Embryonic facial prominence (tissue), 1 donor: ENCODE measurements at regions not wholly inside any gene's neighbourhood (a gene's known extent, or its start where the extent isn't known, plus 50 kb on each side); places are given as distances from the start of the nearest gene placed in this dataset.

ENCODE experiments used
- DNase-seq: peaks from one replicate; pipeline ENCODE4 v3.0.0-alpha.2; 2016; ENCODE audit errors: extremely low spot score

DNA sequence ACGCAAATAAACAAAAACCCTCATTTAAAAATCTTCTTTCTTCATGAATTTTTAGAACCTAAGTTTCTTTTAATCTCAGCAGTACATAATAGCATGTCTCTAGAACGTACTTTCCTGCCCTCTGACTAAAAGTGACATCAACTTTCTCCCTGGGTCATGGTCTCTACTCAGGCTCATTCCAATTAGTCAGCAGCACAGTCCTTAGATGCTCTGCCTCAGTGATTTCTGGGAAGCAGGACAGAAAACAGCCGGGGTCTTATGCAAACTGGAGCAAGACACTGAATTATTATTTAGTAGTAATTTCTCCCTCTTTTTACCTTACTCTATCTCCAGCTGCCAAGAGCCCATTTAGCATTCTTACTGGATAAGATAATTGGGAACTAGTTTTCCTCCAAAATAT is 365.2 kb downstream of the TUSC7 start:
- no peak for DNase-seq

GRCh38 chr3:117079997-117080396 is 370.4 kb downstream of the TUSC7 start:
- DNase-seq, result no peak

DNA sequence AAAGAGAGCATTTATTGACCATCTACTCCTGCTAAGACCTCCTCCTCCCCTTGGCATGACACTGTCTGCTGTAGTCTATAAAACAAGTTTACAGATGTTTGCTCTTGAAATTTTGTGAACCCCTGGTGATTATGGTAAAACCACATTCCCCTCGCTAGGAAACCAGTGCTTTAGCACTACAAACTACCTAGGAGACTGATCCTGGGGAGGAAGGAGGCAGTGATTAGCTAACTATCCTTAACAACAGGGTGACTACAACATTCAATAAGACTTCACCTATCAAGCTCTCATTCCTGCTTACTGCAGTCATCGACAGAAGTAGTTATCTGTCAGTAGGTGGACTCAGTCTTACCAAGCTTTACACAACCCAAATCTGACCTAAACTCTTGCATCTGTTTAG is 371.3 kb downstream of the TUSC7 start:
- DNase-seq, result no peak

DNA sequence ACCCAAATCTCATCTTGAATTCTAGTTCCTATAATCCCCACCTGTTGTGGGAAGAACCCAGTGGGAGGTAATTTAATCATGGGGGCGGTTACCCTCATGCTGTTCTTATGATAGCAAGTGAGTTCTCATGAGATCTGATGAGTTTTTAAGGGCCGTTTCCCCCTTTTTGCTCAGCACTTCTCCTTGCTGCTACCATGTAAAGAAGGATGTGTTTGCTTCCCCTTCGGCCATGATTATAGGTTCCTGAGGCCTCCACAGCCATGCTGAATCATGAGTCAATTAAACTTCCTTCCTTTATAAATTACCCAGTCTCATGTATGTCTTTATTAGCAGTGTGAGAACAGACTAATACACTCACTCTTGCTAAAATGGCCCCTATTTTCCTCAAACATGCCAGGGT is 374.7 kb downstream of the TUSC7 start:
- no peak for DNase-seq

DNA sequence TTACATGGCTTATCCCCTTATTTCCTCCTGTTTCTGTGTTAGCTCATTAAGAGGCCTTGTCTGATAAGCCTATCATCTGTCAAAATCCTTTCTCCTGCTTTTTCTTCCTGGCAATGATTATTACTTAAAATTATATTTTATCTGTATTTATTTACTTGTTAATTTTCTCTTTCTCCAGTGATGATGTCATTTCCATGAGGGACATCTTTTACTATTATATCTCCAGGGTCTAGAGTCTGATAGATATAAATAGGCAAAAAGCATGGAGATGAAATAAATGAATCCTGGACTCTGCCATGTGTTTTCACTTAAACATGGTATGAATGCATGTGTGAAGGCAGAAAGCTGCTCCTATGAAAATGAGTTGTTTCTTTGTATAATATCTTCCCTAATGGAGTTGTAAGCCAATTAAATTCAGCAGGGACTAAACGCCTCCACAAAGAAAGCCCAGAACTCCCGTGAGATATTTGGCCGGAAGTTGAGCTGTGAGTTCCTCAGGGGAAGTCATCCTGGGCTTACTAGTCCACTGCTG is 375.2 kb downstream of the TUSC7 start:
- no peak for DNase-seq

GRCh38 chr3:117091676-117092075 is 382.1 kb downstream of the TUSC7 start:
- DNase-seq, result no peak

DNA sequence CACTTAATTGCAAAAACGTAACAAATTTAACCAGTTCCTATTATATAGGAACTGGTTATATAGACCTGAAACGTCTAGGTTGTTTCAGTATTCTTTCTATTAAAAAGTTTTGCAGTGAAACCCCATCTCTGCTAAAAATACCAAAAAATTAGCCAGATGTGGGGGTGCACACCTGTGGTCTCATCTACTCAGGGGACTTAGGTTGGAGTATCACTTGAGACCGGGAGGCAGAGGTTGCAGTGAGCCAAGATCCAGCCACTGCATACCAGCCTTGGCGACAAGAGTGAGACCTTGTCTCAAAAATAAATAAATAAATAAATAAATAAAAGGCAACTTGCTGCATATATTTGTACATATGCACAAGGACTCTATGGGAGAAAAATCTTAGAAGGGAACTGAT is 387.0 kb downstream of the TUSC7 start:
- DNase-seq, result no peak

DNA sequence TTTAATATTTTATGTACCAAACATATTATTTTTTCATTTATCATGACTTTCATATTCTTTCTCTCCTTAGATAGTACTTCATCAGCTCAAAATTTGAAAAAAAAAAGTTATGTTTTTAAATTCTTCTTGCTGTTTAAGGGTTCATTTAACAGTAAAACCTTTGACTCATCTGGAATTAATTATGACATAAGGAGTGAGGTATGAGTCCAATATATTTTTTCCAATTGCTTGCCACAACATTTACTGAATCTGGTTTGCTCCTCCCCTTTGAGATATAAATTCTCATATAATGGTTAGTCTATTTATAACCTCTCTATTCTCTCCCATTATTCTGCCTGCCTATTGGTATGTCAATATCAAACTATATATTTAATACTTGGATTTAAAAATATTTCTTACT is 387.8 kb downstream of the TUSC7 start:
- DNase-seq, result no peak

GRCh38 chr3:117101697-117102096 is 392.1 kb downstream of the TUSC7 start:
- DNase-seq, result no peak

GRCh38 chr3:117102426-117102825 is 392.8 kb downstream of the TUSC7 start:
- no peak for DNase-seq

DNA sequence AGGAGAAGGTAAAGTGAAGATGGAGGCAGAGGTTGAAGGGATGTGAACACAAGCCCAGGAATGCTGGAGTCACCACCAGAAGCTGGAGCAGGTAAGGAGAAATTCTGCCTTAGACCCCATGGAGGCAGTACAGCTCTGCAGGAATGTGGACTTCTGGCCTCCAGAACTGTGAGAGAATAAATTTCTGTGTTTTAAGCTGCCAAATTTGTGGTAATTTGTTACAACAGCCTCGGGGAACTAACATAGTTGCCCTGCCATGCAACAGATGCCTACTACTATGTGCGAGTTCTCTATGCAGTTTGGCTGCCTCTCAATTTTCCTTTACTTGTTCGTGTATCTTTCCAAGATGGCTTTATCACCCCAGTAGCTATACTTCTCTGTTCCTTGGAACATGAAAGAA is 394.1 kb downstream of the TUSC7 start:
- no peak for DNase-seq

DNA sequence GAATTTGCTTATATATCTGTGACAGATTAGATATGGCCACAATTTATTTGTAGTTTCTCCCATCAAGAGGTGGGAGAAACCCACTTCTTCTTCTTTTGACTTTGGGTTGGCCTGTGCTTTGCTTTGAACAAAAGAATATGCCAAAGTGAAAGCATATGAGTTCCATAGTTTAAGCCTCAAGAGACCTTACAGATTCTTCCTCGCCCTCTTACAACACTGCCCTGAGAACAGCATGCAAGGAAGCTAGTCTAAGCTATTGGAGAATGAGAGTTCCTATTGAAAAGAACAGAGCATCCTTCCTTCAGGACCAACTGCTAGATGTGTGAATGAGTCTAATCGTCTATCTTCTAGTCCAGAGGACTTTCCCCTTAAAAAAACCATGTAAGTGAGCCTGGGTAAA is 394.8 kb downstream of the TUSC7 start:
- no peak for DNase-seq

DNA sequence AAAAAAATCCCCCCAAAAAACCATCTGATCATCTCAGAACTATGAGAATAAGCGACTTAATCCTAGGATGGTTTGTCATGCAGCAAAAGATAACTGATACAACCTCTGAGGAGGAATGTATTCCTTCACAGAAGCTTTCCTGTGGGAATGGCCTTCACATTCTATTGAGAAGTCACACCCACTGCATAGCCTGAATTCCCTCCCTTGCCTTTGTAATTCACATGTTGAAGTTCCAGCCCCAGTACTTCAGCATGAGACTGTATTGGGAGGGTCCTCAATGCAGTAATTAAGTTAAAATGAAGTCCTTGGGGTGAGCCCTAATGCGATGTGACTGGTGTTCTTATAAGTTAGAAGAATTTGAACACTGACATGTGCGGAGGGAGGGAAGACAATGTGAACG is 395.2 kb downstream of the TUSC7 start:
- DNase-seq, result no peak

- DNase-seq, result no peak
Observed at GRCh38 chr3:117105686-117106085, 396.1 kb downstream of the TUSC7 start.

DNA sequence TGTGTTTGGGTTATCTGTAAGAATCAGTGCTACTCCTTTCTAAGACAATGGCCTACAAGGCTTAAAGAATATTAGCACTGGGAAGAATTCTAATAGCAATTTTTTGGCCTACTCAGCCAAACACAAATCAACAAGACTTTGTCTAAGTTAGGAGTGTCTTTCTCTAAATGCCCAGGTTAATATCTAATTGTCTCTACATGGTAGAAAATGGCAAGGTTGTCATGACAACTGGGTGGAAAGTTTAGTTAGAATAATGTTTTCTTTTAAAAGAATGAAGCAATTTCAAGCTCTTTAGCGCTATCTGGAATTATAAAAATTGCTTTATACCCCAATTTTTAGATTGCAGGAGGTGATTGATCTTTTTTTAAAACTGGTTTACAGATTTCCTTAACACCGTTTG is 396.8 kb downstream of the TUSC7 start:
- no peak for DNase-seq

- no peak for DNase-seq
Observed at GRCh38 chr3:117107946-117108345, 398.4 kb downstream of the TUSC7 start.

DNA sequence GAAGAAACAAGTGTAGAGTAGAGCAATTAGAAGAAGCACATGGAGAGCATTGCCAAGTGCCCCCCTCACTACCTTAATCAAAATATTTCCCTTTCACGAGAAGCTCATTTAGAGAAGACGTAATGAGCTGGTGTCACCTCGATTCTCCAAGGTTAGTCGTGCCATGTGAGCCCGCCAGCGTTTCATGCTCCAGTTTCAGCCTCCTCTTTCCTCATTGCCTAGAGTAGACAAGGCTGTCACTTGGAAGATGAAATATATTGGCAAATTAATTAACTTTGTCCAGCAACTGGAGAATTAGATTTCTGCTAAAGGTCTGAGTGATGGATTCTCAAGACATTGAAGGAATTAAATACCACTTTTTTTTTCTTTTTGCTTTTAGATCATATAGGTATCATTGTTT is 399.6 kb downstream of the TUSC7 start:
- no peak for DNase-seq

DNA sequence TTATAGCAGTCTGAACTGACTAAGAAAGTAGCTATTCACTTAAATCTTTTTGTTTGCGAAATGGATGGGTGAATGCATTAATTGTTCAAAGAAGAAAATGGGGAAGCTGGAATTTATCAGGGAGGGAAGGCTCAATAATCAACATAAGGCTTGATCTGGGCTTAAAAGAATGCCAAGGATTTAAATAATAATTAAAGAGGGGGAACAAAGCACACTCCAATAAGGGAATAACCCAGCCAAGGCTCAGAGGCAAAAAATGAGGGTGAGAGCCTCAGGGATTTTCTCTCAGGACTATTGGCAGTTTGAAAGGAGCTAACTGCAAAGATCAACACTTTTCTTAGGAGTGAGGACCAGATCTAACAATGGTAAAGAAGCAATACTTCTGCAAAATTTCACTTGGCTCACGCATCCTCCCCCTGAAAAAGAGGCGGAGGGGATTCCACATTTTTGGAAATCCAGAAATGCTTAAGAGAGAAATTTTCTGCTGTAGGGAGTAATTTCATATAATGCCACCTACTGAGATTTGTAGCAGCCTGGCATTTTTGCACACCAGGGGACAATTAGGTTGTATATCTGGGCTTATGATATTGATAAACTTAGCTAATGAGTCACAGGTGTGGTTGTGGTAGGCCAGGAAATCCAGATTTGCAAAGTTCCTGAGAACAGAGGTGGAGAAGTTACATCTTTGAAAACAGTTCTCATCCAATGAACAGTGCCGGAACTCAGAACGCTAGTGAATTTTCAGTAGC is 405.1 kb downstream of the TUSC7 start:
- no peak for DNase-seq

- DNase-seq, result no peak
Observed at GRCh38 chr3:117117188-117117936, 407.8 kb downstream of the TUSC7 start.

GRCh38 chr3:117118604-117119003 is 409.0 kb downstream of the TUSC7 start:
- DNase-seq, result no peak

DNA sequence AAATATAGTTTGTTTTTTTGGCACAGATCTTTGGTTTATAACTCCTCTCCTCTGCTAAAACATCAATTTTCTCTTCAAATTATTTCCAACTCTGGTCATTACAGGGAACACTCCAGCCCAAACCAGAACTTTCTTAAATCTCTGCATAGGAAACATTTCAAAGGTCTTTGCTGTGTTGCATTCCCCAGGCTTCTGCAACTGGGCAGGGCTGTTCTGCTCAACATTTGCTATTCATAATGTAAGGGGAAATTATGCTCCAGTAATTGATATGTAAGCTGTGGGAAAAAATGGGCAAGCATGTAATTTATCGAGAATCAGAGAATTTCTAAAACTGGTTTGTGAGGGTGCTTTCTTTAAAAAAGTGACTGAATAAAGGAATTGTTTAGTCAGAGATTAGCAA is 410.4 kb downstream of the TUSC7 start:
- DNase-seq, result no peak

GRCh38 chr3:117122609-117123008 is 413.0 kb downstream of the TUSC7 start:
- DNase-seq, result no peak

DNA sequence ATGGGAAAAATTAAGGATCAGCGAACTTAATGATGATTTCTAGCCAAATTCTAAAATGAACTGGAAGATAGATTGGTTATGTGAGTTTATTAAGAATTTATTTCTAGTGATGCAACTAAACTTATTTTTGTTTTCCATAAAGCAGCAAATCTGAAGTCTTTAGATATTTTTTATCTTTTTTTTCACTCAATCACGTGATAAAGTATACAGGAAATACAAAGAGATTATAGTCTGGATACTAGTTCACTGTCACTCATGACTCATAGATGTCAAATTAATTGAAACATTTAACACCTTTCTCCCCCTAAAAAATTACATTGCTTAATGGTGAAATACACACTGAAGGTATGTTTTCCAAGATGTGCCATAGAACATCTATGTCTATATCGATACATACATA is 416.9 kb downstream of the TUSC7 start:
- no peak for DNase-seq
